AG04450 (cell line): ENCODE measurements at regions not wholly inside any gene's neighbourhood (a gene's known extent, or its start where the extent isn't known, plus 50 kb on each side); places are given as distances from the start of the nearest gene placed in this dataset.

ENCODE experiments used
- CTCF ChIA-PET: fragments of 300-600, 350-600 bp; formaldehyde crosslinking; extraction: SDS; loops from one replicate; lab custom pipeline; 2022; ENCODE audit warnings: antibody characterized with exemption, inconsistent platforms; lab: Charles Lee
- POLR2A ChIA-PET: fragments of 350-600 bp; formaldehyde crosslinking; extraction: SDS; loops from one replicate; lab custom pipeline; 2021; ENCODE audit warnings: antibody characterized with exemption, inconsistent platforms; lab: Yijun Ruan, JAX
- DNase-seq: peaks from one replicate; pipeline ENCODE4 v3.0.0-alpha.2; 2011; ENCODE audit warnings: low read depth, low spot score
- H3K27ac ChIP-seq: one replicate; pipeline ENCODE4 v1.5.1; 2012; ENCODE audit warnings: low read depth, low read length, control low read depth
- H3K27me3 ChIP-seq: one replicate; pipeline ENCODE4 v1.6.0; 2012; ENCODE audit warnings: low read length; ENCODE audit not compliant: control insufficient read depth, insufficient read depth
- H3K4me3 ChIP-seq: 2 replicates; pipeline ENCODE4 v1.5.1; 2011; ENCODE audit warnings: mild to moderate bottlenecking, low read depth, low read length, control low read depth
- H3K9me3 ChIP-seq: 2 replicates; pipeline ENCODE4 v1.5.1; 2012; ENCODE audit warnings: low read length; ENCODE audit not compliant: control insufficient read depth, insufficient read depth
- TF ChIP-seq, protein P1 (sequence below): IDR thresholded peaks from 2 replicates; pipeline ENCODE4 v1.5.1; 2011; ENCODE audit warnings: low read depth, low read length, control low read depth, inconsistent platforms

DNA sequence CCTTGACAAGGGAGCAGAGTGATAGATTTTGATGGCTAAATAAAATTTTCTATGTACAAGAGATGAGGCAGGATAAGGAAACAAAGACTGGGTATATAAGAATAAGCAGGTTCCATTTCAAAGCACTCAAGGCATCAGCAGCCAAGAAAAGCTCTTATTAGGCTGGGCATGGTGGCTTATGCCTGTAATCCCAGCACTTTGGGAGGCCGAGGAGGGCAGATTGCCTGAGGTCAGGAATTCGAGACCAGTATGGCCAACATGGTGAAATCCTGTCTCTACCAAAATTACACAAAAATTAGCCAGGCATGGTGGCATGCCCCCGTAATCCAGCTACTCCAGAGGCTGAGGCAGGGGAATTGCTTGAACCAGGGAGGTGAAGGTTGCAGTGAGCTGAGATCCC is 563.4 kb upstream of the CCDC179 start:
- ChIA-PET POLR2A (no interaction called here), CTCF (no interaction called here)
- no peaks in the 10 kb centered on the region for H3K9me3 ChIP-seq
- no peak overlapping the region for H3K4me3 ChIP-seq
- TF ChIP-seq, protein P1, sequence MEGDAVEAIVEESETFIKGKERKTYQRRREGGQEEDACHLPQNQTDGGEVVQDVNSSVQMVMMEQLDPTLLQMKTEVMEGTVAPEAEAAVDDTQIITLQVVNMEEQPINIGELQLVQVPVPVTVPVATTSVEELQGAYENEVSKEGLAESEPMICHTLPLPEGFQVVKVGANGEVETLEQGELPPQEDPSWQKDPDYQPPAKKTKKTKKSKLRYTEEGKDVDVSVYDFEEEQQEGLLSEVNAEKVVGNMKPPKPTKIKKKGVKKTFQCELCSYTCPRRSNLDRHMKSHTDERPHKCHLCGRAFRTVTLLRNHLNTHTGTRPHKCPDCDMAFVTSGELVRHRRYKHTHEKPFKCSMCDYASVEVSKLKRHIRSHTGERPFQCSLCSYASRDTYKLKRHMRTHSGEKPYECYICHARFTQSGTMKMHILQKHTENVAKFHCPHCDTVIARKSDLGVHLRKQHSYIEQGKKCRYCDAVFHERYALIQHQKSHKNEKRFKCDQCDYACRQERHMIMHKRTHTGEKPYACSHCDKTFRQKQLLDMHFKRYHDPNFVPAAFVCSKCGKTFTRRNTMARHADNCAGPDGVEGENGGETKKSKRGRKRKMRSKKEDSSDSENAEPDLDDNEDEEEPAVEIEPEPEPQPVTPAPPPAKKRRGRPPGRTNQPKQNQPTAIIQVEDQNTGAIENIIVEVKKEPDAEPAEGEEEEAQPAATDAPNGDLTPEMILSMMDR, result no peak
- no peak for DNase-seq
- H3K27ac ChIP-seq, result no peak overlapping the region
- H3K27me3 ChIP-seq, result no peaks in the 10 kb centered on the region

DNA sequence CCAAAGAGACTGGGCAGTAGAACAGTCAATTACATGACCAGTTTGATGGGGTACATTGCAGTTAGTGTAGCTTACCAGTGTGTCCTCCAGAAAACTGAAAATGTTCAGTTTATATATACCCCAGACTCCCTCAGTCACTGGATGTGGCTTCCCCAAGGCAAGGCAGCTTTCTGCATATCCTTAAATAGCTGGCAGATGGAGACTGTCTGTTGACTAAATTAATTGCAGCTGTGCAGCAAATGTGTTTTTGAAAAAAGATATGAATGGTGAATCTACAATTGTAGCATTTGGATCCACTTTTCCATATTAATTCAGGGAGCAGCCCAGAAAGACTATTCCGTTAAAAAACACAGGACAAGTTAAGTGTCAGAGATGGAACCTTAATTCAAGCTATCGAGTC is 565.1 kb upstream of the CCDC179 start:
- ChIA-PET CTCF (no interaction called here), POLR2A (no interaction called here)
- Histone ChIP-seq H3K9me3 (no peaks in the 10 kb centered on the region), H3K4me3 (no peak overlapping the region), H3K27me3 (no peaks in the 10 kb centered on the region), H3K27ac (no peak overlapping the region)
- TF ChIP-seq, protein P1, result no peak
- no peak for DNase-seq

DNA sequence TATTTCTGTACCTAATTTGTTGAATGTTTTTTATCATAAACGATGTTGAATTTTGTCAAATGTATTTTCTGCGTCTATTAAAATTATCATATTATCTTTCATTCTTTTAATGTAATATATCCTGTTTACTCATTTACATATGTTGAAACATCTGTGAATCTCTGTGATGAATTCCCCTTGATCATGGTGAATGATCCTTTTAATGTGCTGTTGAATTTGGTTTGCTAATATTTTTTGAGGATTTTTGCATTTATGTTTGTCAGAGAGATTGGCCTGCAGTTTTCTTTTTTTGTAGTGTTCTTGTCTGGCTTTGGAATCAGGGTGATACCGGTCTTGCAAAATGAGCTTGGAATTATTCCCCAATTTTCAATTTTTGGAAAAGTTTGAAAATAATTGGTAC is 569.3 kb upstream of the CCDC179 start:
- TF ChIP-seq, protein P1, result no peak
- Histone ChIP-seq H3K27me3 (no peaks in the 10 kb centered on the region), H3K4me3 (no peak overlapping the region), H3K27ac (no peak overlapping the region), H3K9me3 (no peaks in the 10 kb centered on the region)
- ChIA-PET POLR2A (no interaction called here), CTCF (no interaction called here)
- no peak for DNase-seq

DNA sequence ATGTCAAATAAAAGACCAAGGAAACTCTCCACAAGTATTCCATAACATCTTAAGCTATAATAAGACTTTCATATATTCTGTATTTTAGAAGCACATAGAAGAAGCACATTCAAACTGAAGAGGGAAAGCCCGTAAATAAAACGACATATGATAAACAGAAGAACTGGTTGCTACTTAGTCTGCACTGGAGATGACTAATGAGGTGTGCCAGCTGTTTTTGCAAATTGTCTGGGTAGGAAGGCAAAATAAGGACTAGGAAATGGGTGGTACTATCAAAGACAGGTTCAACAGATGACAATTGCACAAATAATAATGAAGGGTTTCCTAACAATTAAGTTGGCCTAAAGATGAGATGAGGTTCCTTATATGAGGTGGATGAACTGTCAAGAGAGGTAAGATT is 593.2 kb upstream of the CCDC179 start:
- no peak overlapping the region for H3K4me3 ChIP-seq
- DNase-seq, result no peak
- TF ChIP-seq, protein P1, result no peak
- H3K27ac ChIP-seq, result no peak overlapping the region
- ChIA-PET POLR2A (no interaction called here), CTCF (no interaction called here)
- H3K27me3 ChIP-seq, result no peaks in the 10 kb centered on the region
- H3K9me3 ChIP-seq, result no peaks in the 10 kb centered on the region

DNA sequence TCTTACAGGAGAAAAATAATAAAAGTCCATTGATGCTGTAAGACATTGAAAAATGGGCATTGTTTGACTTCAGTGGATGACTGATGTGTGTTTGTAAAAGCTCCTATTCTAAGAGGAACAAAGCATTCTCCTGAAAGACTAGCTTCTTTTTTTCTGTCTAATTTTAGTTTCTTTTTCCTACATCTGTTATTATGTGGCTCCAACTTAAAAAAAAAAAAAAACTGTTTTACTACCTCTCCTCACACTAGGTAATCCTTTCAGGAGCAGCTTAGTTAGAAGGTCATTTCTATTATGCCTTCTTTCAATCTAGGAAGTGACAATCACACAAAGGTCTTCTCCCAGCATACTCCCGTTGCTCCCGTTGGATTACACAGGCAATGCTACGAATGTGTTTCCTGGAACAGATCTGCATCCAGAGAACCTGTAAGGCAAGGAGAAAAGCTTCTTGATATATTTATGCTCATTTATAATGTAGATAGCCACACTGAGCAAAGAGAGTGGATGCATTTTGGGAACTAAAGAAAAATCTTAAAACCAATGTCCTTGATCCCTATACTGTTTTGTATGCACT is 595.1 kb upstream of the CCDC179 start:
- Histone ChIP-seq H3K27me3 (no peaks in the 10 kb centered on the region), H3K27ac (no peak overlapping the region), H3K4me3 (no peak overlapping the region), H3K9me3 (no peaks in the 10 kb centered on the region)
- TF ChIP-seq, protein P1, result no peak
- POLR2A ChIA-PET, result no interaction called here
- no peak for DNase-seq
- CTCF ChIA-PET, result interaction anchor here (0.6 kb wide), 2 partner anchors 16 to 39 kb away, joined by 3 to 4 read pairs; no protein-coding TSS in a partner anchor
